Activated CD4-positive, alpha-beta T cell treated with anti-CD3 and anti-CD28 coated beads for 36 hours (primary cell): ENCODE measurements at regions not wholly inside any gene's neighbourhood (a gene's known extent, or its start where the extent isn't known, plus 50 kb on each side); places are given as distances from the start of the nearest gene placed in this dataset.

ENCODE experiments used
- ATAC-seq: fragments of 200-7000 bp; cut with Tn5 transposase; one replicate; pipeline ENCODE4 v1.10.0; 2021; ENCODE audit warnings: mild to moderate bottlenecking, moderate library complexity
- CTCF ChIA-PET: fragments of 350-600 bp; sonication (Branson Sonifier 250); formaldehyde crosslinking; loops from one replicate; lab custom pipeline; 2021; ENCODE audit warnings: antibody characterized with exemption; lab: Charles Lee
- POLR2A ChIA-PET: fragments of 350-600 bp; sonication (Branson Sonifier 250); formaldehyde crosslinking; loops from one replicate; lab custom pipeline; 2021; ENCODE audit warnings: antibody characterized with exemption, inconsistent platforms; lab: Charles Lee
- DNase-seq: peaks from one replicate; pipeline ENCODE4 v3.0.0-alpha.2; 2020
- H3K27ac Mint-ChIP-seq: one replicate; pipeline ENCODE4 v1.8.0; 2021; ENCODE audit warnings: mixed read lengths
- H3K27me3 Mint-ChIP-seq: one replicate; pipeline ENCODE4 v1.8.0; 2021; ENCODE audit warnings: mixed read lengths
- H3K36me3 Mint-ChIP-seq: one replicate; pipeline ENCODE4 v1.8.0; 2021; ENCODE audit warnings: low read depth, mixed read lengths
- H3K4me1 Mint-ChIP-seq: one replicate; pipeline ENCODE4 v1.8.0; 2021; ENCODE audit warnings: mixed read lengths
- H3K4me3 Mint-ChIP-seq: one replicate; pipeline ENCODE4 v1.8.0; 2021; ENCODE audit warnings: mild to moderate bottlenecking, moderate library complexity, mixed read lengths
- H3K9me3 Mint-ChIP-seq: one replicate; pipeline ENCODE4 v1.8.0; 2021; ENCODE audit warnings: low read depth, mixed read lengths
- intact Hi-C, 2 experiments: fragments of 100-400 bp; cut with DNase I in 1 of 2; cut with micrococcal nuclease in 1 of 2; formaldehyde crosslinking; loops; one replicate each; pipeline versions ENCODE4 v1.14.2 to v1.15.1; 2022 to 2024; cut with DNase I, micrococcal nuclease

DNA sequence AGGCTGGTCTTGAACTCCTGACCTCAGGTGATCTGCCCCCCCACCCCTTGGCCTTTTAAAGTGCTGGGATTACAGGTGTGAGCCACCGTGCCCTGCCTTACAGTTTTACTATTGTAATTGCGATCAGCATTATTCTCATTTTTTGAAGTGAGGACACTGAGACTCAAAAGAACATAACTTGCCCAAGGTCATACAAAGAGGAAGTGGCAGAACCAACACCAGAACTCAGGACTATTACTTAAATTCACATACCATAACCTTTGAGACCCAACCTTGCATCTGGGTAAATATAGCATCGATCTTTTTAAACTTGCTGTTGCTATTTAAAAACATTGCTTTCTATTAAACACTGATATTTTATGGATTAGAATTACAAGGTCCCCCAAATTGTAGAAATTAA is 54.2 kb downstream of the FOXI1 start:
- DNase-seq: no peak
- H3K27me3 Mint-ChIP-seq: peaks cover 2% of the 10 kb centered on the region
- no peaks in the 10 kb centered on the region for H3K4me1 Mint-ChIP-seq
- ChIA-PET POLR2A (no interaction called here), CTCF (interaction anchor here (0.6 to 1.6 kb wide), 5 partner anchors 11 to 1342 kb away, joined by 3 to 4 read pairs (median 3); no protein-coding TSS in a partner anchor)
- H3K4me3 Mint-ChIP-seq: no peak overlapping the region
- no peak for ATAC-seq
- intact Hi-C loops: no loop called here
- H3K9me3 Mint-ChIP-seq: no peaks in the 10 kb centered on the region
- no peaks in the 10 kb centered on the region for H3K36me3 Mint-ChIP-seq
- H3K27ac Mint-ChIP-seq: no peak overlapping the region

DNA sequence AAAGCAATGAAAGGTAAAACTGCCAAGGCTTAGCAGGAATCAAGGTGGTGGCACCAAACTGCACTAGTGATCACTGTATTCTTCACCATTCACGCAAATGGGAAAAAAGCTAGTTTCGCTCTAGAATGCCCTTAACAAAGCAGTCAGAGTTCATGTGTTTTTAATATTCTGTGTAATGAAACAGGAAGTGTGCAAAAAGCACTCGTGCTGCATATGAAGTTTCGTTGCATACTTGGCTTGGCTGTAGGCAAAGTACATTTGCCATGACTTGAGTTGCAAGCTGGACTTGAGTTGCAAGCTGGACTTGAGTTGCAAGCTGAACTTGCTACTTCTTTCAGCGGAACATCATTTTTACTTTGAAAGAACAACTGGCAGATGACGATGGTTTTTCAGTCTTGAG is 55.4 kb downstream of the FOXI1 start:
- ATAC-seq (no peak), DNase-seq (no peak)
- H3K4me3 Mint-ChIP-seq: no peak overlapping the region
- H3K27ac Mint-ChIP-seq: no peak overlapping the region
- peaks cover 3% of the 10 kb centered on the region for H3K27me3 Mint-ChIP-seq
- intact Hi-C loops: no loop called here
- POLR2A ChIA-PET: no interaction called here
- H3K9me3 Mint-ChIP-seq: no peaks in the 10 kb centered on the region
- H3K4me1 Mint-ChIP-seq: no peaks in the 10 kb centered on the region
- CTCF ChIA-PET: interaction anchor here (0.8 to 1.6 kb wide), 4 partner anchors 10 to 90 kb away, joined by 3 to 4 read pairs (median 3); no protein-coding TSS in a partner anchor
- no peaks in the 10 kb centered on the region for H3K36me3 Mint-ChIP-seq

- intact Hi-C loops: no loop called here
- H3K4me1 Mint-ChIP-seq: no peaks in the 10 kb centered on the region
- CTCF ChIA-PET: no interaction called here
These were observed 57.1 kb downstream of the FOXI1 start for GRCh38 chr5:170162631-170163321.

GRCh38 chr5:170164087-170164486 is 58.4 kb downstream of the FOXI1 start:
- Mint-ChIP-seq H3K27ac (no peak overlapping the region), H3K27me3 (peaks cover 3% of the 10 kb centered on the region), H3K36me3 (no peaks in the 10 kb centered on the region), H3K4me3 (no peak overlapping the region), H3K9me3 (no peaks in the 10 kb centered on the region), H3K4me1 (no peaks in the 10 kb centered on the region)
- DNase-seq (no peak), ATAC-seq (no peak)
- POLR2A ChIA-PET: no interaction called here
- intact Hi-C loops: no loop called here
- CTCF ChIA-PET: no interaction called here

More at GRCh38 chr5:170162631-170163321, 57.1 kb downstream of the FOXI1 start:
- Mint-ChIP-seq H3K27me3 (peaks cover 3% of the 10 kb centered on the region), H3K27ac (no peak overlapping the region), H3K9me3 (no peaks in the 10 kb centered on the region), H3K4me3 (no peak overlapping the region), H3K36me3 (no peaks in the 10 kb centered on the region)
- DNase-seq: no peak
- POLR2A ChIA-PET: no interaction called here
- no peak for ATAC-seq

GRCh38 chr5:170164921-170165320 is 59.2 kb downstream of the FOXI1 start:
- no peak for ATAC-seq
- DNase-seq: no peak
- Mint-ChIP-seq H3K9me3 (no peaks in the 10 kb centered on the region), H3K36me3 (no peaks in the 10 kb centered on the region), H3K27ac (no peak overlapping the region), H3K4me1 (no peaks in the 10 kb centered on the region), H3K4me3 (no peak overlapping the region), H3K27me3 (peaks cover 3% of the 10 kb centered on the region)
- intact Hi-C loops: no loop called here
- ChIA-PET POLR2A (no interaction called here), CTCF (no interaction called here)

GRCh38 chr5:170166101-170166500 is 60.4 kb downstream of the FOXI1 start:
- H3K36me3 Mint-ChIP-seq: no peaks in the 10 kb centered on the region
- DNase-seq: no peak
- H3K4me1 Mint-ChIP-seq: no peaks in the 10 kb centered on the region
- H3K27ac Mint-ChIP-seq: no peak overlapping the region
- ChIA-PET POLR2A (no interaction called here), CTCF (interaction anchor here (0.6 to 1.1 kb wide), 3 partner anchors 9 to 828 kb away, joined by 3 to 6 read pairs (median 4); no protein-coding TSS in a partner anchor)
- ATAC-seq: no peak
- intact Hi-C loops: no loop called here
- no peaks in the 10 kb centered on the region for H3K9me3 Mint-ChIP-seq
- peaks cover 3% of the 10 kb centered on the region for H3K27me3 Mint-ChIP-seq
- no peak overlapping the region for H3K4me3 Mint-ChIP-seq

DNA sequence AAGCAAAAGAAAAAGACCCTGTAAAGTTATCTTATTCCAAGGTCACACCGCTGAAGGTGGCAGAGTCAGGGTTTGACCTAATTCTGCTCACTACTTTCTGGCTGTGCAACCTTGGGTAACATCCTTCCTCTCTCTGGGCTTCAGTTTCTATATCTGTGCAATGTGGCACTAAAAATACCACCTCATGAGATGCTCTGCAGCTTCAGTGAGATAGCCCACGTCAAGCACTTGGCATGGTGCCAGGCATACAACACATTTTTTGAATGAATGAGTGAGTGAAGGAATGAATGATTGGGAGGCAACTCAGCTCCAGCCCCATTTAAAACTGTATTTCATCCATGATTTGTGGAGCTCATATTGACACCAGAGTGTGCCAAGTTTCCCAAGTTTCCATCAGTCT is 62.3 kb downstream of the FOXI1 start:
- Mint-ChIP-seq H3K27ac (no peak overlapping the region), H3K4me1 (no peaks in the 10 kb centered on the region), H3K36me3 (no peaks in the 10 kb centered on the region), H3K4me3 (no peak overlapping the region), H3K27me3 (peaks cover 3% of the 10 kb centered on the region), H3K9me3 (no peaks in the 10 kb centered on the region)
- ATAC-seq (no peak), DNase-seq (no peak)
- CTCF ChIA-PET: no interaction called here
- intact Hi-C loops: no loop called here
- POLR2A ChIA-PET: no interaction called here

- H3K9me3 Mint-ChIP-seq: no peaks in the 10 kb centered on the region
- ChIA-PET POLR2A (no interaction called here), CTCF (no interaction called here)
- DNase-seq (no peak), ATAC-seq (no peak)
- no peak overlapping the region for H3K27ac Mint-ChIP-seq
- no peaks in the 10 kb centered on the region for H3K4me1 Mint-ChIP-seq
- no peak overlapping the region for H3K4me3 Mint-ChIP-seq
- peaks cover 1% of the 10 kb centered on the region for H3K27me3 Mint-ChIP-seq
- intact Hi-C loops: no loop called here
- no peaks in the 10 kb centered on the region for H3K36me3 Mint-ChIP-seq
These were observed 63.1 kb downstream of the FOXI1 start for GRCh38 chr5:170168797-170169196.

DNA sequence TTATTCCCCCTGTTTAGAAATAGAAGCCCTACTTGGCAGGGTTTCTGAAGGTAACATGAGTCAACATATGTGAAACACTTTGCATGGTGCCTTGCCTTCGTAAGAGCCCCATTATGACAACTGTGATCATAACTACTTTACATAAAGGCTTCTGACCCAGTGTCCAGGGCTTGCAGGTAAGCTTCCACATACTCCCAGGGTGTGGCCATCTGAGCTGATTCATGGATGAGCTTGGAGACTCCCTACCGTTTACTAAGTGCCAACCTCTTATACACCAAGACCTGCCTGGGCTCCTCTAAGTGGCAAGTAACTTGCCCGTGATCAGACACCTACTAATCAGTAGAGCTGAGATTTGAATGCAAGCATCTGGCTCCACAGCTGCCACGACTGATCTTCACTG is 62.8 kb upstream of the C5orf58 start:
- DNase-seq: no peak
- Mint-ChIP-seq H3K4me3 (no peak overlapping the region), H3K36me3 (no peaks in the 10 kb centered on the region), H3K9me3 (no peaks in the 10 kb centered on the region), H3K4me1 (no peaks in the 10 kb centered on the region), H3K27ac (no peak overlapping the region), H3K27me3 (peaks cover 1% of the 10 kb centered on the region)
- intact Hi-C loops: no loop called here
- ChIA-PET POLR2A (no interaction called here), CTCF (no interaction called here)
- ATAC-seq: no peak

DNA sequence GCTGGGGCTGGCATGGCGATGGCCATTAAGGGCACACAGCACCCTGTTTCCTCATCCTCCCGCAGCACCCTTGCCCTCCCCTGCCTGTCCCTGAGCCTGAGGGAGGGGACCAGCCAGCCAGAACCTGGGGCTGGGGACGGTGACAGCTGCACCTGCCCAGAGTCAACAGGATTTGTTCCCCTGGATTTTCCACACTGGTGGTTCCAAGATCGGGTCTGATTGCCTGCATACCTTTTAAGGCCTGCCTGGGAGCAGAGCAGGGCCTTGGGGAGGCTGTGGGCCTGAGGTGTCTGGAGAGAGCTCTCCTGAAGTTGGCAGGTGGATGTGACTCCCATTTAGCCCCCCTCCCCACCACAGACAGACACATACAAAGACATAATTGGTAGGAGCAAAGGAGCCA is 61.0 kb upstream of the C5orf58 start:
- H3K27ac Mint-ChIP-seq: no peak overlapping the region
- CTCF ChIA-PET: interaction anchor here (4.5 kb wide), 1 partner anchor 12 kb away, joined by 26 read pairs; no protein-coding TSS in a partner anchor
- POLR2A ChIA-PET: no interaction called here

GRCh38 chr5:170173227-170173626 is 59.6 kb upstream of the C5orf58 start:
- DNase-seq (no peak), ATAC-seq (no peak)
- Mint-ChIP-seq H3K27me3 (no peaks in the 10 kb centered on the region), H3K4me1 (no peaks in the 10 kb centered on the region), H3K9me3 (no peaks in the 10 kb centered on the region), H3K4me3 (no peak overlapping the region), H3K36me3 (no peaks in the 10 kb centered on the region), H3K27ac (no peak overlapping the region)
- CTCF ChIA-PET: interaction anchor here (0.7 to 4.5 kb wide), 2 partner anchors 10 to 333 kb away, joined by 3 to 26 read pairs; no protein-coding TSS in a partner anchor
- intact Hi-C loops: no loop called here
- POLR2A ChIA-PET: no interaction called here

More for the DNA sequence above, 61.0 kb upstream of the C5orf58 start:
- Mint-ChIP-seq H3K36me3 (no peaks in the 10 kb centered on the region), H3K9me3 (no peaks in the 10 kb centered on the region), H3K4me1 (no peaks in the 10 kb centered on the region), H3K4me3 (no peak overlapping the region), H3K27me3 (no peaks in the 10 kb centered on the region)
- DNase-seq (no peak), ATAC-seq (no peak)
- intact Hi-C loops: no loop called here

DNA sequence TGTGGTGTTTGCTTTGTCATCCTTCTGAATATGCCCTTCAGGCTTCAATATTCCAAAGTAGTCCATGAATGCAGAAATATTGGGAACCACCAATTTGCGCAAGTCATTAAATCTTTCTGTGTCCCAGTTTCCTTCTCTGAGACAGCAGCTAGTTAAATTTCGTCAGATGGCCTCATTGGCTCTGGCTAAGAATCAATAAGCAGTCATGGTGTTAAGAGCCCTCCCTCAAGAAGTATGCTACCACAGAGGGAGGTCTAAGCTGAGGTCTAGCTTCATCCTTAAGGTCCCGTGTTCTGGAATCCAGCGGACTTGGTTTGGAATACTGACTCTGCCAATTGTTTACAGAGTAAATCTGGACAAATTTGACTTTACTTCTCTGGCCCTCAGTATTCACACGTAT is 59.1 kb upstream of the C5orf58 start:
- Mint-ChIP-seq H3K27me3 (no peaks in the 10 kb centered on the region), H3K4me3 (no peak overlapping the region), H3K9me3 (no peaks in the 10 kb centered on the region), H3K4me1 (no peaks in the 10 kb centered on the region), H3K36me3 (no peaks in the 10 kb centered on the region), H3K27ac (no peak overlapping the region)
- no peak for ATAC-seq
- intact Hi-C loops: no loop called here
- ChIA-PET POLR2A (no interaction called here), CTCF (interaction anchor here (1.2 to 4.5 kb wide), 2 partner anchors 10 to 21 kb away, joined by 5 to 26 read pairs; no protein-coding TSS in a partner anchor)
- DNase-seq: no peak
